ENCODE measurements at regions not wholly inside any gene's neighbourhood (a gene's known extent, or its start where the extent isn't known, plus 50 kb on each side); places are given as distances from the start of the nearest gene placed in this dataset.

DNA sequence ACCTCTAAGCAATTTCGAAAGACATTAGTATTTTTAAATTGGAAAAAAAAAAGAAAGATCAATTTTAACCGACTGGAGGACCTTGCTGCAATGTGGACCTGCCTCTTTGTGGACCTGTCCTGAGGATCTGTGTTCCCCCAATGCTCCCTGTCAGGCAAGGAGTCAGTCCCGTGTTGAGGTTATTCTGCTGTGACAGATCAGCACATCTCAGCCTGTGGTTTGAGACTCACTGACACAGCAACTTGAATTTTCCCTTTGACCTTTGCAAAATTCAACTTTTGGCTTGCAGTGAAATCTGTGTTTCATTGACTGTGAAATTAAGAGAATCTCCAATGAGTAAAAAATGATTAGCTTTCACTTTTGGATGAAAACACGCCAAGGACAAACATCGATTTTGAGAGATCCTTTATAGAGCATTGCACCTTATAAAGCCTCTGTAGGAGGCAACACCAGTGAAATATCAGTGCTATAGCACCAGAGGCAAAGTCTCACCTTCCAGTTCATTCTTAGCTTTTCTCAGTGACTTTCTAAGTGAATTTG is 186.9 kb downstream of the GPAT3 start:
- no peak for TF ChIP-seq GATA2 (IDR thresholded peaks at IDR 0.05; ENCODE audit: low read depth, low read length)
- TF ChIP-seq GATA3 (IDR thresholded peaks at IDR 0.05; ENCODE audit: low read depth, low read length): no peak

DNA sequence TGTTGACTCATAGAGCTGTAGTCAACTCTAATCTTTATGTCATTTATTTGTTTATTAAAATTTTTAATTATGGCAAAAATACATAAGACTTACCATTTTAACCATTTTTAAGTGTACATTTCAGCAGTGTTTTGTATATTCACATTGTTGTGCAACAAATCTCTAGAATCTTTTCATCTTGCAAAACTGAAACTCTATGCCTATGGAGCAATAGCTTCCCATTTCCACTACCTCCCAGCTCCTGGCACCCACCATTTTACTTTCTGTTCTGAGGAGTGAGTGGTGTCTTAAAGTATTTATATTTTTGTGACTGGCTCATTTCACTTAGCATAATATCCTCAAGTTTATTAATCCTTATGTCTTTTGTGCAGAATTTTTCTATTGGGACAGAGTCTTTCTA is 181.0 kb downstream of the GPAT3 start:
- TF ChIP-seq GATA3 (IDR thresholded peaks at IDR 0.05; ENCODE audit: low read depth, low read length) (no peak), GATA2 (IDR thresholded peaks at IDR 0.05; ENCODE audit: low read depth, low read length) (no peak)

DNA sequence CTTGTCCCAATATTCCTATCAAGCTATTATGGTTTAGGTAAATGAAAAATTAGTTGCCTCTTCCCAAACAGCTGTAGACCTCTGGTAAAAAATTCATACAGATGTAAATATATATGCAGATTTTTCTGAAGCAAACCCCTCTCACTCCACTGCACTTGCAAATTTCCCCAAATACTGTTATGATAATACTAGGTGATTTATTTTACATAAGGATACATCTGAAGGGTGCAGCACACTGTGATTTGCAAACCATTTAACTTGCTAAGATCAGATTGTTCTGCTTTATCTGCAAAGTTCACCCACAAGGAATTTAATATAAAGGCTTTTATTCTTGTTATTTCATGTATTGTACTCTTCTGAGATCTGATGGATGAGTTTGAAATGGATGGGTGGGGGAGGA is 177.0 kb downstream of the GPAT3 start:
- TF ChIP-seq GATA3 (IDR thresholded peaks at IDR 0.05; ENCODE audit: low read depth, low read length) (no peak), GATA2 (IDR thresholded peaks at IDR 0.05; ENCODE audit: low read depth, low read length) (no peak)

DNA sequence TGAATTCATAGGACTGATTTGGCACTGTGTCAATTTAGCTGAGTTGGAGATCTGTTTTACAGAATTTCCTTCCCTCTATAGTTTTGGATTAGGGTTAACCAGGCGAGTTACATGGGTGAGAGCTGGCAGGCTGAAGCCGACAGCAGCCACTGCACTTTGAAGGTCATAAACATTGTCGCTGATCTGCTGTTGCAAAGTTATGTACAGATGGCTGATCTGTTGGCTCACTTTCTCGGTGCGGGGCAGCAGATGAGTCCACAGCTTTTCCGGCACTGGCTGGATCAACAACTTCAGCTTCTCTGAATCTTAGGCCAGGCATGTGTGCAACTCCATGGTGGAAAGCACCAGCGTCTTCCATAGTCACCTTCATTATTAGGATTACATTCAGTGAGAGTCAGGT is 173.7 kb downstream of the GPAT3 start:
- no peak for TF ChIP-seq GATA2 (IDR thresholded peaks at IDR 0.05; ENCODE audit: low read depth, low read length)
- no peak for TF ChIP-seq GATA3 (IDR thresholded peaks at IDR 0.05; ENCODE audit: low read depth, low read length)

DNA sequence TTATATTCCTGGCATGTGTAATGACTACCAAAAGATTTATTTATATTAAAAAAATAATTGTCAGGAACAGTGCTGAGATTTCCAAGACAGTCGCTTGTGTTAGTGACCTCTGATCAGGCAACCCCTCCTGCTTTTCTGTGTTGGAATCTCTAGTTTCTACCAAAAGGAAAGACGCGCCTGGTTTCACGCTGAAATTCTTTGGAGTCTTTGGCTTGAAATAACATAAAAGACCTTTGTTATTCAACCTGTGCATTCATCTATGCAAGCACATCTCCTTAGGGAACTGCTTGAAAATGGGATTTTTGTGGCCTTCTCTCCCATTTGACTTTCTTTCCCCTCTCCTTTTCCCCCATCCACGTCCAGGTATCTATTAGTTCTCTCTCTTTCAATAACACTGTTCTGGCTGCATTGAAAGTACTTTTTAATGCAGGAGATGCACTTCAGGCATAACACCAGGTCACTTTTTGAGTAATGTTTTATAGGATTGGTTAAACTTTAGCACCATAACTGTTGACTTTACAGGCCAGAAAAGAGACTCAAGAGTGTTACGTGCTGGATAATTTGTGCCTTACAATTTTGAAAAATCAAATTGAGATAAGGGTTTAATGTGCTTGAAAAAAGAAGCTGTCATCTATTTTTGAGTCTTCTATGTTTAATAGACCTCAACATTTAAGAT is 172.7 kb downstream of the GPAT3 start:
- TF ChIP-seq GATA2 (IDR thresholded peaks at IDR 0.05; ENCODE audit: low read depth, low read length) (no peak), GATA3 (IDR thresholded peaks at IDR 0.05; ENCODE audit: low read depth, low read length) (no peak)

DNA sequence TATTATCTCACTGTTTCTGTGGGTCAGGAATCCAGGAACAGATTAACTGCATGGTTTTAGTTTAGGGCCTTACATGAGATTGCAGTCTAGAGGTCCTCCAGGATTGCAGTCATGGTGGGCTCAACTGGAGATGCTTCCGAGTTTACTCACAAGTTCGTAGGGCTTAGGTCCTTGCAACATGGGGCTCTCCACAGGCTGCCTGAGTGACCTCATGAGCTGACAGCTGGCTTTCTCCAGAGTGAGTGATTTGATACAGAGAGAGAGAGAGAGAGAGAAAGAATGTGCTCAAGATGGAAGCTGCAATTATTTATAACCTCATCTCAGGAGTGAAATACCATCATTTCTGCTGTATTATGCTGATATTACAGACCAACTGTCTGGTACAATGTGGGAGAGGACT is 168.9 kb downstream of the GPAT3 start:
- TF ChIP-seq GATA3 (IDR thresholded peaks at IDR 0.05; ENCODE audit: low read depth, low read length): no peak
- TF ChIP-seq GATA2 (IDR thresholded peaks at IDR 0.05; ENCODE audit: low read depth, low read length): no peak

DNA sequence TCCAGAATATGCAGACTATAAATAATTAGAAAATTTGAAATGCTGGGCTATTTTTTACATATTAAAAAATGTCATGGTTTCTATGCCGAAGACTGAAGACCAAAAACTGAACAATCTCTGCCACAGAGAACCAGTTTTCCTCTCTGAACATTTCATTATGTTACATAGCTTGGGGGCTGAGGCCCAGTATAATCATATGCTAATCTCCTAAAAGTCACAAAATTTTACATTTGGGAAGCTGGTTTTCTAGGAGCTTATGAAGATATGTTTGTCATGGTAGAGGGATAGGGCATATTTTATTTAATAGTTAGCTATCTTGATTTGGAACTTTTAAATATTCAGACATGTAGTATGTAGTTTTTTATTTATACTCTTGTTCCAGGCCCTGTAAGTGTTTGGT is 167.8 kb downstream of the GPAT3 start:
- TF ChIP-seq GATA3 (IDR thresholded peaks at IDR 0.05; ENCODE audit: low read depth, low read length) (no peak), GATA2 (IDR thresholded peaks at IDR 0.05; ENCODE audit: low read depth, low read length) (no peak)

DNA sequence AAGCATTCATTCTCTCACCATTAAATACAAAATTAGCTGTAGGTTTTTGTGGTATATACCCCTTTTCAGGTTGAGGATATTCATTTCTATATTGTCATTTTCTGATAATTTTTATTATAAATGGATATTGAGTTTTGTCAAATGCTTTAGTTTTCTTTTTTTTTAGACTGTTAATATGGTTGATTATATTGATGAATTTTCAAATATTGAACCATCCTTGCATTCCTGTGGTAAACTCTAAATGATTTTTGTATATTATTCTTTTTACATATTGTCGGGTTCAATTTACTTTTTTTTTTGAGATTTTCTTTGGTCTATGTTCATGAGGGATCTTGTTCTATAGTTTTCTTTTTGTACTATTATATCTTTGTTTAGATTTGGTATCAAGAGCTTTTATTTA is 165.1 kb downstream of the GPAT3 start:
- TF ChIP-seq GATA3 (IDR thresholded peaks at IDR 0.05; ENCODE audit: low read depth, low read length) (no peak), GATA2 (IDR thresholded peaks at IDR 0.05; ENCODE audit: low read depth, low read length) (no peak)

DNA sequence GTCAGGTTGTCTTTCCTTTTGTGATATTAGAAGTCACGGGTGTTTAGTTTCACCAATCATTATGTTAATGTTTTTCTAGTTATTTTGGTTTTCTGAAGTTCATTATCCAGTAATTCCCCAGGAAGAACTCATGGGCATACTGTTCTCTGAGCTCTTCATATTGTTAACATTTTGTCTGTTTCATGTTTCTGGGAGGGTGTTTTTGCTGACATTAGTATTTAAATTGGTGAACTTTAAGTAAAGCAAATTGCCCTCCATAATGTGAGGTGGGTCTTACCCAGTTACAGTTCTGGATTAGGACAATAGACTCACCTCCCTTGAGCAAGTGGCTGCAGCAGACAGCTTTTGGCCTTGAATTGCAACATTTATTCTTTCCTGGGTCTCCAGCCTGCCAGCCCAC is 163.4 kb downstream of the GPAT3 start:
- TF ChIP-seq GATA3 (IDR thresholded peaks at IDR 0.05; ENCODE audit: low read depth, low read length) (no peak), GATA2 (IDR thresholded peaks at IDR 0.05; ENCODE audit: low read depth, low read length) (no peak)

DNA sequence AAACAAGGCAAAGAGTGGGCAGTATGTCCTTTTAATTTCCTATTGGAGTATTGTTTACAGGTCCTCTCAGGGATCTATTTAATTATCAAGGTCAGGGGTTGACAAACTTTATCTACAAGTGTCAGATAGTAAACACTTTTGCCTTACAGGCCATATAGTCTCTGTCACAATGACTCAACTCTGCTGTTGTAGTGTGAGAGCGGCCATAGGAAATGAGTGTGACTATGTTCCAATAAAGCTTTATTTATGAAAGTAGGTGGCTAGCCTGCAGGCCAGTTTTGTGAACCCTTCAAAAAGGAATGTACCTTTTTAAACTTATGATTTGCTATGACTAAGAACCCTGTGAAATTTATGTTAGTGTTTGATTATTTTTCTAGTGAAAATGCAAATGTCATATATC is 156.1 kb downstream of the GPAT3 start:
- TF ChIP-seq GATA3 (IDR thresholded peaks at IDR 0.05; ENCODE audit: low read depth, low read length) (no peak), GATA2 (IDR thresholded peaks at IDR 0.05; ENCODE audit: low read depth, low read length) (no peak)

DNA sequence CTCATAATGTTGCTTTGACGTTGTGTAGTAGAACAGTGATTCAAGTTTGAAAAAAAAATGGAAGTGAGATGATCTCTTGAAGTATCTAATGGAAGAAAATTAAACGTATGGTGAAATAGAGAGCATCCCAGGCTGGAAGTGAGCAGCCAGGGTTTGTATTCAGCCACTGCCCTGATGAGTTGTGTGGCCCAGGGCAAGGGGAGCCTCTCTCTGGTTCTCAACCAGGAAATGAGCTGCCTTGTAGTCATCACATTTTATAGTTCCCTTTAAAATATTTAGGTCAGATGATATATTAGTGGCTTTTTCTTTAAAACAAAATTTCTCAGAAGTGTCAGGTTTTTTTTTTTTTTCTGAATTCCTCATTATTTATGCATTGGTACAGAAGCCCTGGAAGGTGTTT is 150.3 kb downstream of the GPAT3 start:
- TF ChIP-seq GATA2 (IDR thresholded peaks at IDR 0.05; ENCODE audit: low read depth, low read length): no peak
- TF ChIP-seq GATA3 (IDR thresholded peaks at IDR 0.05; ENCODE audit: low read depth, low read length): no peak

DNA sequence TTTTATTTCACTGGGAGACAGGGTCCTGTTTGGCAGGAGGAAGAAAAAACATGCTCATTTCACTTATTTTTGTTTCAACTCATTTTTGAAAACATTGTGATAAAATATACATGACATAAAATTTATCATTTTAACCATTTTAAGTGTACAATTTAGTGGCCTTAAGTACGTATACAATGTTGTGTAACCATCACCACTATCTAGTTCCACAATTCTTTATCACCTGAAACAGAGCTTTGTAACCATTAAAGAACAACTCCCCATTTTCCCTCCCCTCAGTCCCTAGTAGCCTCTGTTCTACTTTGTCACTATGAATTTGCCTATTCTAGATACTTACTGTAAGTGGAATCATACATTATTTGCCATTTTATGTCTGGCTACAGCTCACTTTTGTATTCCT is 143.8 kb downstream of the GPAT3 start:
- no peak for TF ChIP-seq GATA3 (IDR thresholded peaks at IDR 0.05; ENCODE audit: low read depth, low read length)
- TF ChIP-seq GATA2 (IDR thresholded peaks at IDR 0.05; ENCODE audit: low read depth, low read length): no peak

DNA sequence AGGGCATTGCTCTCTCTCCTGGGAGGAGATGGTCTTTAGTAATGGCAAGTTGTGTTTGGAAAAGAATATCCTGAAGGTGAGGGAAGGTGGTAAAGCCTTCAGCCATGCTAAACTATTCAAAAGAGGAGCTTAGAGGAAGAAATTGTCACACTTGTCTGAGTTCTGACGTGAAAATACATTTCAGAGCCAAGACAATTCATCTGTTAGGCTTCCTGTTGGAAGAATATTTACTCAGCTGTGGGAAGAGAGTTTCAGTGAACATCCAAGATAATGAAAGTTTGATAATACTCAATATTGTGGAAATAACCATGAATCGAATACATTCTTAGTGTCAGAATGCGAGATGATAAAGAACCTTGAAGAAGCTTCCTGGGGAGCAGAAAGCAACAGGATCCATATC is 143.3 kb downstream of the GPAT3 start:
- TF ChIP-seq GATA2 (IDR thresholded peaks at IDR 0.05; ENCODE audit: low read depth, low read length) (no peak), GATA3 (IDR thresholded peaks at IDR 0.05; ENCODE audit: low read depth, low read length) (no peak)

DNA sequence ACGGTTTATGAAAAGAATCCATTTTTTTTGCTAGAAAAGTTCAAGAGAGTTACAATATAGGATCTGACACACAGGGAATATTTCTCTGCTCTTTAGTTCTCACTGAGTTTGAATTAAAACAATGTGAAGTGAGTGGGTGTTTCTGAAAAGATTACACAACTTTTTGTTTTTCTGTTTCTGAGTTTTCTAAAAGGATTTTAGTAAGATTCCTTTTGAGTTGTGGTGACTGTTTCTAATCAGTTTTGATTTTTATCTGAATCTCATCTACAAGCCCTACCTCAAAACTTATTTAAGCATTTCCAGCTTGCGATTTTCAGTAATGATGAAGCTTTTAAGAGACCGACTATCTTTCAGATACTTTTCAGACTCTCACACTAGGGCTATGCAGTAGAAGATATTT is 141.7 kb downstream of the GPAT3 start:
- TF ChIP-seq GATA2 (IDR thresholded peaks at IDR 0.05; ENCODE audit: low read depth, low read length): no peak
- no peak for TF ChIP-seq GATA3 (IDR thresholded peaks at IDR 0.05; ENCODE audit: low read depth, low read length)

DNA sequence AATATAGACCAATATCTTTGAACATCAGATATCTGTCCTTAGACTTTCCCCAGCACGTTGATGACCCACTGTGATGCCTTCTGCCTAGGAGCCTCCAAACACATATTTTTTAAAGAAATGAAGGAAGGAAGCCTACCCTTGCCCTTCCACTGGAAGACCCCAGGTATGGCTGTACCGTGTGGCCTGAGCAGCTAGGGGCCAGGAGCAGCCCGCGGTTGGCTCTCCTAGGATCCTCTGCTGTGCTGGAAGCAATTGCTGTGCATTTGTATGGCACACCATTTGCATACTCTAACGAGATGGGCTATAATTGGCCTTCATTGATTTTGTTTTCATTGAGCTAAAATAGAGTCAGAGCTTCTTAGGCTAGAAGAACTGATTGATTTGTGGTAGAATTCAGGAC is 128.8 kb downstream of the GPAT3 start:
- TF ChIP-seq GATA2 (IDR thresholded peaks at IDR 0.05; ENCODE audit: low read depth, low read length): no peak
- TF ChIP-seq GATA3 (IDR thresholded peaks at IDR 0.05; ENCODE audit: low read depth, low read length): no peak

DNA sequence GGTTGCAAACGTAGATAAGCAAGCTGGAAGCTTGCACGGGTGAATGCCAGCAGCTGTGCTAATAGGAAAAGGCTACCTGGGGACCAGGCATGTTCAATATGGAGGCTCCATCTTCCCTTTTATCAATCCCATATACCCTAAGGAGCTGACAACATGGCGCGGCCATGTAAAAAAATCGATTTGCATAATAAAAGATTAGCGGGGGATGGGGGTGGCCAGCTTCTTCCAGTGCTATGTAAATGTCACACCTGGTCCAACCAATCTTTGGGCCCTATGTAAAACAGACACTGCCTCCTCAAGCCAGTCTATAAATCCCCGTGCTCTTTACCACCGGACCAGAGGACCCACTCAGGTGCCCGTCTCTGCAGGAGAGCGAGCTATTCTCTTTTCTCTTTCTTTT is 128.2 kb downstream of the GPAT3 start:
- TF ChIP-seq GATA3 (IDR thresholded peaks at IDR 0.05; ENCODE audit: low read depth, low read length) (no peak), GATA2 (IDR thresholded peaks at IDR 0.05; ENCODE audit: low read depth, low read length) (no peak)

Data from SH-SY5Y (cell line).